Epithelial cell of proximal tubule (primary cell): ENCODE measurements at regions not wholly inside any gene's neighbourhood (a gene's known extent, or its start where the extent isn't known, plus 50 kb on each side); places are given as distances from the start of the nearest gene placed in this dataset.
"Not testable (repeated sequence)": the region's sequence is repeated elsewhere in the genome, so short reads cannot be mapped to it uniquely, and the experiment has no call there.

Experiments
- DNase-seq: peaks from one replicate; pipeline ENCODE4 v3.0.0-alpha.2; 2011; ENCODE audit warnings: low read depth
- H3K4me3 ChIP-seq: 2 replicates; pipeline ENCODE4 v1.5.1; 2011; ENCODE audit warnings: low read depth, mild to moderate bottlenecking, low read length
- TF ChIP-seq, protein P1 (sequence below): conservative IDR thresholded peaks from 2 replicates; pipeline ENCODE4 v1.5.1; 2012; ENCODE audit warnings: low read depth, mild to moderate bottlenecking, low read length

DNA sequence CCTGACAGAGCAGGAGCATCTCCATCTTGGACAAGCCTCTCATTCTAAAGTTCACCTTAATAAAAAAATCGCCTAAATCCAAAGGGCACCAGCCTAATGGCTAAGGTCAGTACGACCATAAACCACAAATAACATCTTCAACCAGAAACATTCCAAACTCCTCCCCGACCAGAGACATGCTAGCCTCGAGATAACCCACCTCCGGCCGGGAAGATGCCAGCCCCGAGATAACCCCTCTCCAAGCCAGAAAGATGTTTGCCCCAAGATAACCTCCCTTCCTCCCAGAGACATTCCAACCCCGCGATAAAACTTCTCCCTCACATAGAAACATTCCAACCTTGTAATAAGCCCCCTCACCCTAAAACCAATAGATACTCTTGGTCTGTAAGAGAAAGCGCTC, 86.8 kb upstream of the PKP2 start:
- H3K4me3 ChIP-seq, result no peak overlapping the region
- TF ChIP-seq, protein P1, sequence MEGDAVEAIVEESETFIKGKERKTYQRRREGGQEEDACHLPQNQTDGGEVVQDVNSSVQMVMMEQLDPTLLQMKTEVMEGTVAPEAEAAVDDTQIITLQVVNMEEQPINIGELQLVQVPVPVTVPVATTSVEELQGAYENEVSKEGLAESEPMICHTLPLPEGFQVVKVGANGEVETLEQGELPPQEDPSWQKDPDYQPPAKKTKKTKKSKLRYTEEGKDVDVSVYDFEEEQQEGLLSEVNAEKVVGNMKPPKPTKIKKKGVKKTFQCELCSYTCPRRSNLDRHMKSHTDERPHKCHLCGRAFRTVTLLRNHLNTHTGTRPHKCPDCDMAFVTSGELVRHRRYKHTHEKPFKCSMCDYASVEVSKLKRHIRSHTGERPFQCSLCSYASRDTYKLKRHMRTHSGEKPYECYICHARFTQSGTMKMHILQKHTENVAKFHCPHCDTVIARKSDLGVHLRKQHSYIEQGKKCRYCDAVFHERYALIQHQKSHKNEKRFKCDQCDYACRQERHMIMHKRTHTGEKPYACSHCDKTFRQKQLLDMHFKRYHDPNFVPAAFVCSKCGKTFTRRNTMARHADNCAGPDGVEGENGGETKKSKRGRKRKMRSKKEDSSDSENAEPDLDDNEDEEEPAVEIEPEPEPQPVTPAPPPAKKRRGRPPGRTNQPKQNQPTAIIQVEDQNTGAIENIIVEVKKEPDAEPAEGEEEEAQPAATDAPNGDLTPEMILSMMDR, result no peak
- DNase-seq, result no peak

DNA sequence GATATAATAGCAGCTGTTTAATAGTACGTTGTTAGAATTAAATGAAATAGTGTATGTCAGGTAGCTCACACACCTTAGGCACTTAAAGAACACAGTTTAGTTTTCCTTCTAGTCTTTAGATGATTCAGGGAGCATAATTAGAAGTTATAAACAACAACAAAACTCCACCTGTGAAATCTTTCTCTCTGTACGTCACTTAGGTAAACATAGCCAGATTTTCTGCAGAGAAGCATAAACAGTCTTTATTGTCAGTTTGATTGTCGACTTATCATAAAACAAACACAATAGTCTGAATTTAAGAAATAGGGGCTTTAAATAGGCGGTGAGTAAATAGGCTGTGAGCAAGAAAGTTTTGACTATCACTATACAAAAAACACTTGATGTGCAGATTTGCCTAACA, 84.6 kb upstream of the PKP2 start:
- no peak overlapping the region for H3K4me3 ChIP-seq
- TF ChIP-seq, protein P1, result no peak
- no peak for DNase-seq

DNA sequence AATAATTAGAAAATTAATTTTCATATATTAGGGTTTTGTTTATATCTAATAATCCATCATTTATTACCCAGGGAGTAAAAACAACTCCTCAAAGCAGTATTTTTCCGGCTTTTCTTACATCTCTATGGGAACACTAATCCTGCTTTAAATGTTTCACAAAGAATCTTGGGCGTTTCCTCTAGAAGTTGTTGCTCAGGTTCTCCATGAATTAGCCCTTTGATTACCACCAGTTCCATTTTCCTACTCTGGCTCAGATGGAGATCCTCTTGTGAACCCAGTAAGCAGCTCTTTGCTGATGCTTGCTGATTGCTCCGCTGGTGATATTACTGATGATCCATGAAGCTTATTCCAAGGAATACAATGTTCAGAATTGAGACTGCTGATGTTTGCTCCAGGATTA, 78.5 kb upstream of the PKP2 start:
- H3K4me3 ChIP-seq, result no peak overlapping the region
- TF ChIP-seq, protein P1, result no peak
- no peak for DNase-seq

DNA sequence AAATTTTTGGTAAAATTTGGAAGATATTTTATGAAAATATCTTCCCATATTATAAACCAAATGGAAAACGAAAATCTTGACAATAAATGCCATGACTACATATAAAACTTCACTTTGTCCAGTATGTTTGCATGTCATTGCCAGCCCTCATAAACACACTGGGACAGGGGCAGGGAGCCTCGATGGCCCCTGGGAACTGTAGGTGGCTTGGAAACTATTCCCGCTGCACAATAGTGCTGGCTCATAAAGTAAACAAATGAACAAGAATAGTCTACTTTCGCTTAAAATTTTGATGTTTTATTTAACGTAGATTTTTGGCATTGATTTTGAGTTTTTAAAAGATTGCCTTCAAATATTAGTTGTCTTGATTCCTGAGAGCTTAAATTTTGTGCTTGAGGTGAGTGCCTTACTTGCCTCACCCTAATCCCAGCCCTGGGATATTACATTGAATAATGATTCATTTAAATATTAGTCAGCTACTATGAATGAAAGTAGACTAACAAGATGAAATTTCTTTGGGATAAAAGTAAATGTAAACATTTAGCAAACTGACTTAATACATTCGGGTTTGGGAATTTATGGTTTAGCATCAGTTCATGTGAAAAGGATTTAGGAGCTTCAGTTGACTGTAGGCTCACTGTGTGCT, 74.0 kb upstream of the PKP2 start:
- H3K4me3 ChIP-seq, result no peak overlapping the region
- DNase-seq, result no peak
- TF ChIP-seq, protein P1, result no peak

DNA sequence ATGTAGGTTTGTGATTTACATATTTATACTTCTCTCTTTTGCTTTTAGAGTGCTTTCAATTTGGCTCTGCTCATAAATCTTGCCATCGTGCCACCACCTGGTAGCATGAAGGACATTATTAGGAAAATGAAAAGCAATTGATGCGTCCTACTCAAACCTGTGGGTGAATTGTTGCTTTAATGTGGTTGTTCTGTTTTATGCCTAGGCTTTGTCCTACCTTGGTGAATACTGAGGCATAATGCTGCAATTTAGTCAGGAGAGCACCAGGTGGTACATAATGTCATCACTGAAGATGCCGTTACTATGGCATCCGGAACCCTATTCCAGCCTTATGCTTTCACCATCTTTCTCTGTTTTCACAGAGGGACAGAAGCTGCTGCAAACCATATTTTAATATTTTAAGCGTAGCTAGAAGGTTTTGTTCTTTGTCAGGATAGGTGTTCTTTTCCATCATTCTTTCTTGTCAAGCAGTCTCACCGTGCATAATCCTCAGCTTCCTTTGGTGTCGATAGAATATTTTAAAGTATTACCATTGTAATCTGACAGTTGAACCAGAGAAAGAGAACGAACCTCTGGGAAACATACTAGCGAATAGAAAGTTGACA, 68.5 kb upstream of the PKP2 start:
- TF ChIP-seq, protein P1, result no peak
- no peak overlapping the region for H3K4me3 ChIP-seq
- no peak for DNase-seq

DNA sequence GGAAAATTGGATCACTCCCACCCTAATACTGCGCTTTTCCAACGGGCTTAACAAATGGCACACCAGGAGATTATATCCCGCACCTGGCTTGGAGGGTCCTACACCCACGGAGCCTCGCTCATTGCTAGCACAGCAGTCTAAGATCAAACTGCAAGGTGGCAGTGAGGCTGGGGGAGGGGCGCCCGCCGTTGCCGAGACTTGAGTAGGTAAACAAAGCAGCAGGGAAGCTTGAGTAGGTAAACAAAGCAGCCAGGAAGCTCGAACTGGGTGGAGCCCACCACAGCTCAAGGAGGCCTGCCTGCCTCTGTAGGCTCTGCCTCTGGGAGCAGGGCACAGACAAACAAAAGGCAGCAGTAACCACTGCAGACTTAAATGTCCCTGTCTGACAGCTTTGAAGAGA, 59.8 kb upstream of the PKP2 start:
- H3K4me3 ChIP-seq, DNase-seq: not testable (repeated sequence)

DNA sequence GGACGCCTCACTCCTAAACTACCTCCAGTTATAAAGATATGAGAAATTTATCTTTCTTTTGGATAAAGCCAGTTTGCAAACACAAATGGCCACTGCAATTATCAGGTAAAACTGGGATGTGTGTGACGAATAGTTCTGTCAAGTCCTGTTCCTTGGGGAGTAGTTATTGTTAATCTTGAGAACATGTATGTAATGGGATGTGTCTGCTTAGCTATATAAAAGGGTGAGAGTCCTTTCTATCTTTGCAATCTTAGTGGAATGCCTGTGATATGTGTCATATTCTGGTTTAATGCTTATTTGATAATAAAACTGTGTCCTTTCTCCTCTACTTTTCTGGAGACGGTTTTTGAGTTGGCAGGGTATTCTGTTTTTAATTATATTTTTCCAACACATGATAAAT, 56.1 kb upstream of the PKP2 start:
- no peak for DNase-seq
- TF ChIP-seq, protein P1, result no peak
- no peak overlapping the region for H3K4me3 ChIP-seq
